ENCODE measurements at regions not wholly inside any gene's neighbourhood (a gene's known extent, or its start where the extent isn't known, plus 50 kb on each side); places are given as distances from the start of the nearest gene placed in this dataset.
"Not testable (repeated sequence)": the region's sequence is repeated elsewhere in the genome, so short reads cannot be mapped to it uniquely, and the experiment has no call there.

DNA sequence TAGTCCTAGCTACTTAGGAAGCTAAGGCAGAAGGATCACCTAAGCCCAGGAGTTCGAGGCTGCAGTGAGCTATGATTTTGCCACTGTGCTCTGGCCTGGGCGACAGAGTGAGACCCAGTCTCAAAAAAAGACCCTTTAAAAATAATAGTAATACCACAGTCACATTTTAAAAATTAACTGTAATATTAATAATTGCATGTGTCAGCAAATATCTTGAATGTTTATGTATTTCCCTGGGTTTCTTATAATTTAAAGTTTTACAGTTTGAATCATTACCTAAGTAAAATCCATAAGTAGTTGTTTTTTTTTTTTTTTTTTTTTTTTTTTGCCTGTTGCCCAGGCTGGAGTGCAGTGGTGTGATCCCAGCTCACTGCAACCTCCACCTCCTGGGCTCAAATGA is 69.2 kb downstream of the LYZL2 start:
- DNase-seq (ENCODE audit: low read depth) = no peak

- no peak for DNase-seq (ENCODE audit: low read depth)
Measured at GRCh38 chr10:30559180-30559579, 70.4 kb downstream of the LYZL2 start.

DNA sequence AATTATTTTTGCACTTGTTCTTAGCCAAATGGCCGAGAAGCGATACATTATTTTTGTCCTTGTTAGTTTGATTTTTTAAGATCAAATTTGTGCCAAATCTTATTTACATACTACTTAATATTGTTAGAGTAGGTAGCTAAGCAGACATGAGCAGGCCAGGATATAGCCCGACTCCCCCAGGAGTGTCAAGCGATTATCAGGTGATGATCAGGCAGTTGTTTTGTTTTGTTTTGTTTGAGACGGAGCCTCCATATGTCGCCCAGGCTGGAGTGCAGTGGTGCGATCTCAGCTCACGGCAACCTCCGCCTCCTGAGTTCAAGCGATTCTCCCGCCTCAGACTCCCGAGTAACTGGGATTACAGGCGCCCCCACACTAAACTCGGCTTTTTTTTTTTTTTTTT is 71.1 kb downstream of the LYZL2 start:
- no peak for DNase-seq (ENCODE audit: low read depth)

- DNase-seq (ENCODE audit: low read depth) = no peak
Measured at GRCh38 chr10:30557884-30558283, 71.7 kb downstream of the LYZL2 start.

DNA sequence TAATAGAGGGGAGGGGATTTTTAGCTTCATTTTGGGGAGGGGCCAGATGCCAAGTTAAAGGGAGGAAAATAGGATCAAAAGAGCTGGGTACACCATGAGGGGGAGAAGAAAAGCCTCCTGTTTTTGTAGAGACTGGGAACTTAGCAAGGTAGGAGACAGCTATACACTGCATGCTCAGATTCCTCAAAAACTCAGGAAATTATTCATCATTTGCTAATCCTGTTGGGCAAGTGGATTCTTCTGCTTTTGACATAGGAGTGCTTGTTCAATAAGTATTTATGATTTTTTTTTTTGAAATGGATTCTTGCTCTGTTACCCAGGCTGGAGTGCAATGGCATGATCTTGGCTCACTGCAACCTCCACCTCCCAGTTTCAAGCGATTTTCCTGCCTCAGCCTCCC is 73.4 kb downstream of the LYZL2 start:
- DNase-seq (ENCODE audit: low read depth) = no peak

DNA sequence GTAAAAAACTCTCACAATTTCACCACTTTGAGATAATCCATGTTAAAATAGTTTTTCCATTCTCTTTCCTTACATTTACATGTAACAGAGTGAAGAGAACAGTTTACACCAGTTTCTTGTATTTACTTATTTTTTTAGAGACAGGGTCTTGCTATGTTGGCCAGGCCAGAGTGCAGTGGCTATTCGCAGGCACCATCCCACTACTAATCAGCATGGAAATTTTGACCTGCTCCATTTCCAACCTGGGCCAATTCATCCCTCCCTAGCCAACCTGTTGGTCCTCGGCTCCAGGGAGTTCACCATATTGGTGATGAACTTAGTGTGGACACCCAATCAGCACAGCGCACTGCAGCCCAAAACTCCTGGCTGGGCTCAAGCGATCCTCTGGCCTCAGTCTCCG is 74.1 kb downstream of the LYZL2 start:
- DNase-seq (ENCODE audit: low read depth) = no peak

DNA sequence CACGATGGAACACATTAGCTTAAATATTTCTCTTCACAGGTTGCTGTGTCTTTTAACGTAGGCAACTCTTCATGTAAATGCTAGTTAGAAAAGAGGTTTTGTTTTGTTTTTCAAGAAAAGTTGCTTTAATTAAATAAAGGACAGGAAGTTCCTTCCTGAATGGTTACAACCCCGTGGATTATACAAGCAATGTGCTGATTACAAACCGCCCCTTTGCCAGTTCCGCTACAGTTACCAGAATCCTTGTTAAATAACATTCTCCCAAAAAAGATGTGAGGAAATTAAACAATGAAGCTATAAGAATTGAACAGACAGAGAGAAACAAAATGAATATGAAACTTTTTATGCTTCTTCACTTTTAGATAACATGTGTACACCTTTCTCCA is 75.1 kb downstream of the LYZL2 start:
- DNase-seq (ENCODE audit: low read depth) = no peak

DNA sequence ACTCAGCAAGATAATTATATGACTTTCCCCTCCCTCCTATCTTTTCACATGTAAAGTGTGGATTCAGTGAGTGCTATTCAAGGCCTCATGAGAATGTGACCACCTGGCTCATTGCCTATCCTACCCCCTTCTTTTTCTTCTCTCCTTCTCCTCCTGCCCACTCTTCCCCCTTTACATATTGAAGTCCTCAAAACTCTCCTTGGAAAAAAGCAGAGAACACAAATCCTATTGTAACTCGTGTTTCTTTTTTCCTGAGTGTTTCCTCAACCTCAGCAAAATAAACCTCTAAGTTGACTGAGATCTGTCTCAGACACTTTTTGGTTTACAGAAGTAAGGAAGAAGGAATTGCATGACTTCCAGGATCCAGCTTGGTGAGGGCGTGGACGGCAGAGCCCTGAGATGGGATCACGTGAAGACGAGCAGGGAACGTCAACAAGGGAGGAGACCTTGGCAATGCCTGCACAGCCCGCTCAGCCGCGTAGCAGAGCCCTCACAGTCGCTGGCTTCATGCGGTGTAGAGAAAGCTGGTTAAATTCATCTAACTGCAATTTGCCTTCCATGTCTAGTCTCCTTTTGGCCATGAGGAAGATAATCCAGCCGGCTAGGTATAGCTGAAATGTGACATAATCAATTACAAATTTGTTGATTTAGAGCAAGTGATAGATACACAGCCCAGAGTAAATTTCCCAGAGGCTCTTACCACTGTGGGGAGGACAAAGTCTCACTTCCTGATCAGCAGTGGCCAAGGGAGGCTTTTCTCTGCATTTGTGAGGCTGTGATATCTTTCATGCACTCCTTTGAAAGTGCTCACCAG is 75.7 kb downstream of the LYZL2 start:
- DNase-seq (ENCODE audit: low read depth) = peak; percentile 41

GRCh38 chr10:30553018-30553625 is 76.4 kb downstream of the LYZL2 start:
- no peak for DNase-seq (ENCODE audit: low read depth)

DNA sequence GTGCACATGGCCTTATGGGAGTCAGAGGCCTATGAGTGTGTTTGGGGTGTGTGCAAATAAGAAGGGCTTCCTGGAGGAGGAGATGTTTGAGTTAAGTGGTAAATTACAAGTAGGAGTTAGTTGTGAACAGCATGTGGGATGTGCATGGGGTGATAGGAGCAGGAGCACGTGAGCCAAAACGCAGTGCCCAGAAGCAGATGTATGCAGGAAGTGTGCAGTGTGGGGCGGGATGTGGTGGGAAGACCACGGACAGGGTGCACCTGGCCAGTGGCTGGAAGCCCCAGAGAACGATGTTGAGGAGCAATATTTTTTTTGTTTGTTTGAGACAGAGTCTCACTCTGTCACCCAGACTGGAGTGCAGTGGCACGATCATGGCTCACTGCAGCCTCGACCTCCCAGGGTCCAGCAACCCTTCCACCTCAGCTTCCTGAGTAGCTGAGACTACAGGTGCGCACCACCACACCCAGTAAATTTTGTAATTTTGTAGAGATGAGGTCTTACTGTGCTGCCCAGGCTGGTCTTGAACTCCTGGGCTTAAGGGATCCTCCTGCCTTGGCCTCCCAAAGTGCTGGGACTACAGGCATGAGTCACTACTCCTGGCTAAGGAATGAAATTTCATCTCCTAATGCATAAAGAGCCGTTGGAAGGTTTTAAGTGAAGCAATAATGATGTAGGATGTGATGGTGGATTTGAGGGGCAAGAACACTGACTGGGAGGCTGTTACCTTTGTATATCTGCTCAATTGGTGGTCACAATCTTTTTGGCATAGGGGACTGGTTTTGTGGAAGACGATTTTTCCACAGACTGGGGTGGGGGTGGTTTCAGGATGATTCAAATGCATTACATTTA is 78.4 kb downstream of the LYZL2 start:
- DNase-seq (ENCODE audit: low read depth) = no peak

GRCh38 chr10:30549134-30549687 is 80.3 kb downstream of the LYZL2 start:
- not testable (repeated sequence) for DNase-seq (ENCODE audit: low read depth)

- DNase-seq (ENCODE audit: low read depth) = no peak
Measured at GRCh38 chr10:30546511-30546910, 83.0 kb downstream of the LYZL2 start.

DNA sequence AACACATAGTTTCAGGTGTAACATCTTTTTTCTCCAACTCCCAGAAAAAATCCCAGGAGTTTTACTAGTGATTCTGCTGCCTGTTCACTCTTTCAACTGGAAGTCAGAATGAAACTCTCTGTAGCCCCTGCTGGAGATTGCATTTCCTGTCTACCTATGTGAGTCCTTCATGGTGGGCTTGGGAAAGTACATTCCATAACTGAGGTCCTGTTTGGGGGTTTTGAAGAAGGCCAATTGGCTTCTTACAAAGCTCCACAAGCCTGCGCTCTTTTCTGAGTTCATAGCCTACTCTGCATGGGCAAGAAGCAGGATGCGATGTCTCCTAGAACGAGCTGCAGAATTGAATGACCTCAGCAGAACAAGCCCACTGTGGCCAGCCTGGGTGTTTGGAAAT is 86.7 kb downstream of the LYZL2 start:
- DNase-seq (ENCODE audit: low read depth) = no peak

GRCh38 chr10:30542001-30542894 is 87.3 kb downstream of the LYZL2 start:
- DNase-seq (ENCODE audit: low read depth) = no peak

DNA sequence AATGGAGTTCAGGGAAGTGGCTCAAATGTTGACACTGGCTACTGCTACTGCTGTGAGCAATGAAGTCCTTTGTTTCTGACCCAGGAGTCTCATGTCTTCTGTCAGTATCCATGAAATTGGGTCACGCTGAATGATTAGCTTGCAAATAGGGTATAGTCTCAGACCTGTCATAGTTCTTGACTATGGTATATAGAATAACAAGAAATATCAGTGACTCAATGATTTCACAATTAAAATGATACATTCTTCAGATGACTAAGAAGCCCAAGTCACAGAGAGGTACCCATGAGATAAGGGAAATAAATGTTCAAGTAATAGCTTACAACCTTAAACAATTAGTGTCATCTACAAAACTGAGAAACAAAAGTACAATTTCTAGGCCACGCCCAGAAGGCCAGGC is 89.3 kb downstream of the LYZL2 start:
- no peak for DNase-seq (ENCODE audit: low read depth)

DNA sequence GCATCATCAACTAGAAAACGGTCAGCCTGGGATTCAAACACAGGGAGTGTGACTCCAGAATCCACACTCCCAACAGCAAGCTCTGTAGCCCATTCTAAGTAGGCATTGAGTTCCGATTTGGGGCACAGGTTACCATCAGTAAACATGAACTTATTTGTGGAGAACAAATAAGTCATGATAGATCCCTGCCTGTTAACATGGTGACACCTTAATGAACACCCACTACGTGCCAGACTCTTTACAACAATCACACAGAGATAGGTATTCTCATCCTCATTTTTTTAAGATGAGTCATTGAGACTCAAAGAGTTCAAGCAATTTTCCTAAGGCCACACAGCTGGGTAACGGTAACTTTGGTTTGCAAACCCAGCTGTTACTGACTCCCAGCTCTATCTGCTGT is 91.5 kb downstream of the LYZL2 start:
- DNase-seq (ENCODE audit: low read depth) = no peak

DNA sequence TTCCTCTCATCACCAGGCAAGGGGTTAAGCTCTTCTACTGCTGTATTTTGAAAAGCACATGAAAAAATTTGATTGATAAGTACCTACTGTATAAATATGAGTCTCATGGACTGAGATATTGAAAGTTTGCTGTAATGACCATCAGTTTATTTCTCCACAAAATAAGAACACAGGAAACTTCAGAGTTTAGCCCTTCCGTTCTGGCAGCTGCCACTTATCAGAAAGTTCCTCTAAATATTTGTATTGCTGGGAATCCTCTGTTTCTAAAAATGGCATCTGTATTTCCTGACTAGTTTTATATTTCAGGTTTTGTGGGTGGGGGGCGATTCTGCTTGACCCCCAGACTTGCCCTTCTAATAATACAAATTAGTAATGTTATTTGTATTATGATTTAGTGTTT is 92.0 kb downstream of the LYZL2 start:
- no peak for DNase-seq (ENCODE audit: low read depth)

DNA sequence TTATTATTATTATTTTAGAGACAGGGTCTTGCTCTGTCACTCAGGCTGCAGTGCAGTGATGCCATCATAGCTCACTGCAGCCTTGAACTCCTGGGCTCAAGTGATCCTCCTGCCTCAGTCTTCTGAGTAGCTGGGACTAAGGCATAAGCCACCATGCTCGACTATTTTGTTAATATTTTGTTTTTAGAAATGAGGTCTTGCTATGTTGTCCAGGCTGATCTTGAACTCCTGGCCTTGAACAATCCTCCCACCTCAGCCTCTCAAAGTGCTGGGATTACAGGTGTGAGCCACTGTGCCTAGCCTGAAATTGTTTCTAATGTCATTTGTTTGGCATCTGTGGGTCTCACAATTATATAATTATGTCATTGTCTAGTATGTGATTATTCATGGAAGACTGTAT is 92.4 kb downstream of the LYZL2 start:
- DNase-seq (ENCODE audit: low read depth) = not testable (repeated sequence)

DNA sequence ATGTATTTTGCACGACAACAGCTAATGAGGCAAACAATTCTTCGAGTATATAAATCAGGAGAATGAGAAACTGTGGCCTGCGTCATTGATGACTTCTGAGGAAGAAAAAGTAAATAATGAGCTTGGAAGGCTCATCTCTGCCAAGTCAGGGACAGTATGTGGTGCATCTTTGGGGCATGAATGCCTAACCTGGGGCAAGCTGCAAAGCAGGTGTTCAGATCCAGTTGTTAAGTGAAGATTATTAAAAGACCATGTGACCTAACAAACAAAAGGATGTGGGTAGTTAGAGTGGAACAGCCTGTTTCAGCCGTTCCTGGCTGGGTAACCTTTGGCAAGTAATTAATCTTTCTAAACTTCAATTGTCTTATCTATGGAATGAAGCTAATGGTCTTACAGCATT is 93.0 kb downstream of the LYZL2 start:
- DNase-seq (ENCODE audit: low read depth) = no peak

DNA sequence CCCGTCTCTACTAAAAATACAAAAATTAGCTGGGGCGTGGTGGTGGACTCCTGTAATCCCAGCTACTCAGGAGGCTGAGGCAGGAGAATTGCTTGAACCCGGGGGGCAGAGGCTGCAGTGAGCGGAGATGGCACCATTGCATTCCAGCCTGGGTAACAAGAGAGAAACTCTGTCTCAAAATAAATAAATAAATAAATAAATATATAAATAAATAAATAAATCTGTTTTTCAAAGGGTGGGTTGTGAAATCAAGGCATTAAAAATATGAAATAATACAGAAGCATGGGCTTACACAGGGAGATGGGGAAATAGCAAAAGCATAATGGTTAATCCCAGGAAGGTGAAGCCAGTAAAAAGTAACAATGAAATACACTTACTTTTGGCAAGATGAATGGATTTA is 93.9 kb downstream of the LYZL2 start:
- DNase-seq (ENCODE audit: low read depth) = no peak

DNA sequence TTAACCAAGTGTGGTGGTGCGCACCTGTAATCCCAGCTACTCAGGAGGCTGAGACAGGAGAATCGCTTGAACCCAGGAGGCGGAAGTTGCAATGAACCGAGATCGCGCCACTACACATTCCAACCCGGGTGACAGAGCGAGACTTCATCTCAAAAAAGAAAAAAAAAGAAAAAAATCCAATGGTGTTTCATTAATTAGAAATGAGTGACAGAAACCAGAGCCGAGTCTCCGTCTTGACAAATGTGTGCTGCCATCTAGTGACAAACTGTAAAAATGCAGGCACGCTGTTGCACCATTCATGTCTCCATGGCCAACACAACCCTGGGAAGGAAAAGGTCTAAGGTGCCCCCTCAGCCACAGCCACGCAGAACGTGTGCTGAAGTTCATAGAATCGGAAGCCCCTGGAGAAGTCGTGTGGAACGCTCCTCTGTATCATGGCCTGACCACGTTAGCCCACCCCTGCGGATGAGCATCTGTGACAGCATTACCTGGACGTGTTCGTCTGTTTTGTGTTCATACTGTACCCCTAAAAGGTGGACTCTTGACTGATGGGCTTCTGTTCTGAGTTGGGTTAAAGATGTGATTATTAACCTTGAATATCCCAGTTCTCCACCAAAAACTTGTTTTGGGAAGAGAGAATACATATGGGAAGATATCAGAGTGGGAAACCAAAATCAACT is 94.9 kb downstream of the LYZL2 start:
- peak; percentile 53 for DNase-seq (ENCODE audit: low read depth)
